GM23248 (cell line): ENCODE measurements at regions not wholly inside any gene's neighbourhood (a gene's known extent, or its start where the extent isn't known, plus 50 kb on each side); places are given as distances from the start of the nearest gene placed in this dataset.

Experiments
- EZH2 ChIP-seq: fragments of 200-600 bp; sonication (generic); IDR thresholded peaks from 2 replicates; pipeline ENCODE4 v1.6.1; 2018; ENCODE audit warnings: antibody characterized with exemption, mild to moderate bottlenecking; ENCODE audit not compliant: insufficient read depth, poor library complexity, severe bottlenecking
- EZH2phosphoT487 ChIP-seq: fragments of 200-600 bp; sonication (generic); IDR thresholded peaks from 2 replicates; pipeline ENCODE4 v1.6.1; 2018; ENCODE audit warnings: antibody characterized with exemption, moderate library complexity, mild to moderate bottlenecking, low read depth; ENCODE audit not compliant: insufficient read depth

GRCh38 chr16:73869126-73869525 is 427.5 kb upstream of the PSMD7 start:
- TF ChIP-seq EZH2 (no peak), EZH2phosphoT487 (no peak)
